ENCODE measurements at regions not wholly inside any gene's neighbourhood (a gene's known extent, or its start where the extent isn't known, plus 50 kb on each side); places are given as distances from the start of the nearest gene placed in this dataset.
A peak's percentile ranks its signal among the peaks of the same experiment; 100 is the strongest.

DNA sequence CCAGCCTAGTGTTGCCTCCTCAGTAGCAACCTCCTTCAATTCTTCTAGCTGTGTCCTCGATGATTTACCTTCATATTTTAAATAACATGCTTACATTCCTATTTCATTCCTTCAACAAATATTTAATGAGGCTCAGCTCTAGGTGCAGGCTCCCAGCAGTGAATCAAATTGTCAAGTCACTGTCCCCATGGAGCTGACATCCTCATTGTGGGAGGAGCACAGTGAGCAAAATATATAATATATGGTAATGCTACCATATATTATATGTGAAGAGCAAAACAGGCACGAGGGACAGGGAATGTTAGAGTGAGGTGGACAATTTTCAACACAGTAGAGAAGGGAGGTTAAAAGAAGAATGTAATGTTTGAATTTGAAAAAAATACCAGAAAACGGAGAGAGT is 869.1 kb downstream of the SLC4A3 start:
- TF ChIP-seq, protein P1, sequence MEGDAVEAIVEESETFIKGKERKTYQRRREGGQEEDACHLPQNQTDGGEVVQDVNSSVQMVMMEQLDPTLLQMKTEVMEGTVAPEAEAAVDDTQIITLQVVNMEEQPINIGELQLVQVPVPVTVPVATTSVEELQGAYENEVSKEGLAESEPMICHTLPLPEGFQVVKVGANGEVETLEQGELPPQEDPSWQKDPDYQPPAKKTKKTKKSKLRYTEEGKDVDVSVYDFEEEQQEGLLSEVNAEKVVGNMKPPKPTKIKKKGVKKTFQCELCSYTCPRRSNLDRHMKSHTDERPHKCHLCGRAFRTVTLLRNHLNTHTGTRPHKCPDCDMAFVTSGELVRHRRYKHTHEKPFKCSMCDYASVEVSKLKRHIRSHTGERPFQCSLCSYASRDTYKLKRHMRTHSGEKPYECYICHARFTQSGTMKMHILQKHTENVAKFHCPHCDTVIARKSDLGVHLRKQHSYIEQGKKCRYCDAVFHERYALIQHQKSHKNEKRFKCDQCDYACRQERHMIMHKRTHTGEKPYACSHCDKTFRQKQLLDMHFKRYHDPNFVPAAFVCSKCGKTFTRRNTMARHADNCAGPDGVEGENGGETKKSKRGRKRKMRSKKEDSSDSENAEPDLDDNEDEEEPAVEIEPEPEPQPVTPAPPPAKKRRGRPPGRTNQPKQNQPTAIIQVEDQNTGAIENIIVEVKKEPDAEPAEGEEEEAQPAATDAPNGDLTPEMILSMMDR (IDR thresholded peaks at IDR 0.05; ENCODE audit: low read depth, low read length), result no peak

GRCh38 chr2:220499225-220499624 is 871.8 kb downstream of the SLC4A3 start:
- peaks cover 14% of the 10 kb centered on the region for H3K4me1 ChIP-seq (ENCODE audit: low read depth)
- TF ChIP-seq, protein P1 (IDR thresholded peaks at IDR 0.05; ENCODE audit: low read depth, low read length), result no peak
- peak; percentile 42 to 71 for DNase-seq (ENCODE audit: low read depth in 1 of 2, low spot score in 1 of 2)
- no peak overlapping the region for H3K4me3 ChIP-seq
- no peaks in the 10 kb centered on the region for H3K27me3 ChIP-seq
- H3K36me3 ChIP-seq, result no peaks in the 10 kb centered on the region
- peak overlapping the region; percentile 72 for H3K27ac ChIP-seq
- no peaks in the 10 kb centered on the region for H3K9me3 ChIP-seq (ENCODE audit: low read depth)

More for the DNA sequence above, 869.1 kb downstream of the SLC4A3 start:
- Histone ChIP-seq H3K4me1 (ENCODE audit: low read depth) (peaks cover 14% of the 10 kb centered on the region), H3K27me3 (no peaks in the 10 kb centered on the region), H3K9me3 (ENCODE audit: low read depth) (no peaks in the 10 kb centered on the region), H3K27ac (no peak overlapping the region), H3K4me3 (no peak overlapping the region), H3K36me3 (no peaks in the 10 kb centered on the region)
- no peak for DNase-seq (ENCODE audit: low read depth in 1 of 2, low spot score in 1 of 2)

DNA sequence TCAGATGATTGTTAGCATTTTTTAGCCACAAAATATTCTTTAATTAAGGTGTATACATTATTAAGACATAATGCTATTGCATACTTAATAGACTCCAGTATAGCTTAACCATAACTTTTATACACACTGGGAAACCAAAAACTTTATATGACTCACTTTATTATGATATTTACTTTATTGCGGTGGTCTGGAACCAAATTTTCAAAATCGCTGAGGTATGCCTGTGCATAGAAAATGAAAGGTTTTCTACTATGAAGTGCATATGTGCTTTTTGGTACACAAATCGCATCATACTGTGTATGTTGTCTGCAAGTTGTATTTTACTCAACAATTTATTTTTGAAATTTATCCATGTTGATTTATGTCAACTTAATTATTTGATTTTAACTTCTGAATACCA is 875.1 kb downstream of the SLC4A3 start:
- DNase-seq (ENCODE audit: low read depth in 1 of 2, low spot score in 1 of 2), result no peak
- TF ChIP-seq, protein P1 (IDR thresholded peaks at IDR 0.05; ENCODE audit: low read depth, low read length), result no peak
- Histone ChIP-seq H3K9me3 (ENCODE audit: low read depth) (no peaks in the 10 kb centered on the region), H3K27me3 (no peaks in the 10 kb centered on the region), H3K4me3 (no peak overlapping the region), H3K4me1 (ENCODE audit: low read depth) (peaks cover 14% of the 10 kb centered on the region), H3K27ac (no peak overlapping the region), H3K36me3 (no peaks in the 10 kb centered on the region)

- Histone ChIP-seq H3K36me3 (no peaks in the 10 kb centered on the region), H3K9me3 (ENCODE audit: low read depth) (no peaks in the 10 kb centered on the region), H3K4me3 (no peak overlapping the region), H3K27me3 (no peaks in the 10 kb centered on the region), H3K4me1 (ENCODE audit: low read depth) (peaks cover 14% of the 10 kb centered on the region), H3K27ac (no peak overlapping the region)
- TF ChIP-seq, protein P1 (IDR thresholded peaks at IDR 0.05; ENCODE audit: low read depth, low read length), result no peak
- DNase-seq (ENCODE audit: low read depth in 1 of 2, low spot score in 1 of 2), result no peak
Measured at GRCh38 chr2:220503431-220503830, 876.0 kb downstream of the SLC4A3 start.

DNA sequence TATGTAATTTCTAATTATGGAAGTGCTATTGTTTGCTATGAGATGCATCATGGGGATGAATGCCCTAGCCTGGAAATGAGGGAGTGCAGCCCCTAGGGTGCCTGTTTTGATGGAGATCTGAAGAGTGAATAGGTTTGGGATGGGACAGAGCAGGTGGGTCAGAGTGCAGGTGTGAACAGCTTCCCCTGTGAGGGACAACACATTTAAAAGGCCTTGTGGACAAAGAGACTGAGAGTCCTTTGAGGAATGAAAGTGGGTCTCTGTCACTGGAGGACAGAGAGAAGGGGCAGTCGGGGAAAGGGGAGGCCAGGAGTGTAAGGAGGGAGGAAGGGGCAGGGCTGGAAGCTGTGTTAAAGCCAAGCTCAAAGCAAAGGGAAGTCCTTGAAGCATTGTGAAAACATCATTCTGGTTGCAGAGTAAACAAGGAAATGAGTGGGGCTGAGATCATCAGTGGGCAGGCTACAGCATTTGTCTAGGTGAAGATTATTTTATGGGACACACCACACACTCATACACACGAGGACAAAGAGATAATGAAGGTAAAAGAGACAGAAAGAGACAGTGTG is 877.6 kb downstream of the SLC4A3 start:
- H3K27ac ChIP-seq, result no peak overlapping the region

More for the DNA sequence above, 877.6 kb downstream of the SLC4A3 start:
- Histone ChIP-seq H3K9me3 (ENCODE audit: low read depth) (no peaks in the 10 kb centered on the region), H3K4me3 (no peak overlapping the region), H3K4me1 (ENCODE audit: low read depth) (no peaks in the 10 kb centered on the region), H3K27me3 (no peaks in the 10 kb centered on the region), H3K36me3 (no peaks in the 10 kb centered on the region)
- TF ChIP-seq, protein P1 (IDR thresholded peaks at IDR 0.05; ENCODE audit: low read depth, low read length), result no peak
- DNase-seq (ENCODE audit: low read depth in 1 of 2, low spot score in 1 of 2), result peak in 1 of 2 donors; percentile 23

All from cardiac muscle cell (in vitro differentiated cells and primary cell).